ENCODE measurements at regions not wholly inside any gene's neighbourhood (a gene's known extent, or its start where the extent isn't known, plus 50 kb on each side); places are given as distances from the start of the nearest gene placed in this dataset.
"Not testable (repeated sequence)": the region's sequence is repeated elsewhere in the genome, so short reads cannot be mapped to it uniquely, and the experiment has no call there.

- no peak overlapping the region for H3K4me3 ChIP-seq (ENCODE audit: low read depth, poor library complexity, severe bottlenecking)
- DNase-seq (ENCODE audit: low spot score in 2 of 2): no peak
- 64 to 72% methylated on average over 2 of the region's 2 CpGs for whole genome bisulfite sequencing, 2 donors
- intact Hi-C loops (cut with DNase I; ENCODE audit: low total_unique reads): loop anchor here (5.0 kb wide), 1 partner anchor 259 kb away; no protein-coding TSS in a partner anchor
- no peak for TF ChIP-seq CTCF (IDR thresholded peaks at IDR 0.05)
- TF ChIP-seq POLR2A (IDR thresholded peaks at IDR 0.05): no peak
Observed at GRCh38 chr10:35780970-35781642, 139.0 kb upstream of the FZD8 start.

GRCh38 chr10:35778306-35778705 is 136.2 kb upstream of the FZD8 start:
- 62 to 73% methylated on average over 6 of the region's 6 CpGs for WGBS, 2 donors
- intact Hi-C loops (cut with DNase I; ENCODE audit: low total_unique reads): no loop called here
- TF ChIP-seq POLR2A (IDR thresholded peaks at IDR 0.05) (no peak), CTCF (IDR thresholded peaks at IDR 0.05) (no peak)
- no peak overlapping the region for H3K4me3 ChIP-seq (ENCODE audit: low read depth, poor library complexity, severe bottlenecking)
- DNase-seq (ENCODE audit: low spot score in 2 of 2): no peak

- intact Hi-C loops (cut with DNase I; ENCODE audit: low total_unique reads); H3K4me3 ChIP-seq (ENCODE audit: low read depth, poor library complexity, severe bottlenecking); DNase-seq (ENCODE audit: low spot score in 2 of 2): not testable (repeated sequence)
Observed at GRCh38 chr10:35776557-35776956, 134.5 kb upstream of the FZD8 start.

DNA sequence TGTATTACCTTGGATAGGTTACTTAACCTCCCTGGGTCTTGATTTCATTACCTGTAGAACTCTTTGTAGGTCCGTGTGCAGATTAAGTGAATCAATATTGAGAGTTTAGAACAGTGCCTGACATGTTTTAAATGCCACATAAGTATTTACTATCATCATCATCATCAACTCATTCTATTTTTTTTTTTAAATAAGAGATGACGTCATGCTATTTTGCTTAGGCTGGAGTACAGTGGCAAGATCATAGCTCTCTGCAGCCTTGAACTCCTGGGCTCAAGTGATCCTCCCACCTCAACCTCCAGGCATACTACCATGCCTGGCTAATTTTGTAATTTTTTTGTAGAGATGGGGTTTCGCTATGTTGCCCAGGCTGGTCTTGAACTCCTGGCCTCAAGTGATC is 132.0 kb upstream of the FZD8 start:
- 81 to 85% methylated on average over 3 of the region's 3 CpGs for WGBS, 2 donors
- TF ChIP-seq CTCF (IDR thresholded peaks at IDR 0.05): no peak
- no peak for TF ChIP-seq POLR2A (IDR thresholded peaks at IDR 0.05)
- no peak overlapping the region for H3K4me3 ChIP-seq (ENCODE audit: low read depth, poor library complexity, severe bottlenecking)
- no peak for DNase-seq (ENCODE audit: low spot score in 2 of 2)
- intact Hi-C loops (cut with DNase I; ENCODE audit: low total_unique reads): no loop called here

DNA sequence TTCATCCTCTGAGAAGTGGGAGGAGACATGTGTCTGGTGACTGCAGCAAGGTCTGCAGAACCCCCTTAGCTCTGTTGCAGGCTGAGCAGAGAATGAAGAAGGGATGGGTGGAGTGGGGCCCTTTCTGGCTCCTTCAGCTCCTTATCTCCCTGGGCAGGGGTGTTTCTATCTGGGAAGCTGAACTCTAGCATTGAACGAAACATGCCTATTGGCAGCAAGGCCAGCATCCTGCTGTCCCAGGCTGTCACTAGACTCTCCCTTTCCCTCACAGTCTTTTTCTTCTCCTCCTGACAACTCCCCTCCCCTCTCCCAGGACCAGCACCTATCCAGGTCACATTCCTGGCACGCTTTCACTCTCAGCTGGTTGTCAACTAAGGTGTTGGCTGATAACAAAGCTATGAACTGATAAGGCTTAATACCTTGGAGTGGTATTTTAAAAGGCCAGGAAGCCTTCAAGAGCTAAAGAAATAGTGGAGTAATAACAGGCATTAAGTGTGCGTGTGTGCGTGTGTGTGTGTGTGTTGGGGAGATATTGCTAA is 128.8 kb upstream of the FZD8 start:
- H3K4me3 ChIP-seq (ENCODE audit: low read depth, poor library complexity, severe bottlenecking): no peak overlapping the region
- DNase-seq (ENCODE audit: low spot score in 2 of 2): no peak
- intact Hi-C loops (cut with DNase I; ENCODE audit: low total_unique reads): no loop called here
- TF ChIP-seq POLR2A (IDR thresholded peaks at IDR 0.05) (no peak), CTCF (IDR thresholded peaks at IDR 0.05) (no peak)
- WGBS, 2 donors: 80 to 82% methylated on average over 4 of the region's 4 CpGs

GRCh38 chr10:35769795-35770194 is 127.7 kb upstream of the FZD8 start:
- no peak for TF ChIP-seq CTCF (IDR thresholded peaks at IDR 0.05)
- TF ChIP-seq POLR2A (IDR thresholded peaks at IDR 0.05): no peak
- H3K4me3 ChIP-seq (ENCODE audit: low read depth, poor library complexity, severe bottlenecking): no peak overlapping the region
- DNase-seq (ENCODE audit: low spot score in 2 of 2): no peak
- intact Hi-C loops (cut with DNase I; ENCODE audit: low total_unique reads): no loop called here

Data from lower leg skin (tissue), 4 donors.